A549 (cell line): ENCODE measurements at regions not wholly inside any gene's neighbourhood (a gene's known extent, or its start where the extent isn't known, plus 50 kb on each side); places are given as distances from the start of the nearest gene placed in this dataset.

Source experiments
- CTCF ChIP-seq: fragments of >200 bp; sonication (Bioruptor Twin); formaldehyde crosslinking; IDR thresholded peaks from 3 replicates; pipeline ENCODE4 v1.5.1; 2016
- NR3C1 ChIP-seq: fragments of >200 bp; sonication (Bioruptor Twin); formaldehyde crosslinking; IDR thresholded peaks from 3 replicates; pipeline ENCODE4 v1.6.1; 2017
- POLR2A ChIP-seq: IDR thresholded peaks from 2 replicates; pipeline ENCODE4 v1.6.1; 2012; ENCODE audit warnings: mild to moderate bottlenecking, low read length
- REST ChIP-seq: fragments of 200-600 bp; sonication (generic); IDR thresholded peaks from 2 replicates; pipeline ENCODE4 v1.6.1; 2016; ENCODE audit warnings: antibody characterized with exemption, mild to moderate bottlenecking, moderate library complexity
- SMC3 ChIP-seq: fragments of >200 bp; sonication (Bioruptor Twin); formaldehyde crosslinking; IDR thresholded peaks from 3 replicates; pipeline ENCODE4 v1.6.1; 2018; ENCODE audit warnings: inconsistent platforms

- TF ChIP-seq SMC3 (no peak), POLR2A (no peak), NR3C1 (no peak), REST (no peak), CTCF (no peak)
Observed at GRCh38 chr3:35857004-35857403, 217.7 kb downstream of the ARPP21 start.
